GM23338 (cell line): ENCODE measurements at regions not wholly inside any gene's neighbourhood (a gene's known extent, or its start where the extent isn't known, plus 50 kb on each side); places are given as distances from the start of the nearest gene placed in this dataset.

Experiments used
- ATAC-seq: fragments of 200-7000 bp; cut with Tn5 transposase; 3 replicates; pipeline ENCODE4 v1.9.1; 2020
- DNase-seq: peaks from one replicate; pipeline ENCODE4 v3.0.0-alpha.2; 2015; ENCODE audit warnings: low spot score
- H2AFZ ChIP-seq: fragments of 200-600 bp; sonication (generic); 2 replicates; pipeline ENCODE4 v1.8.0; 2016; ENCODE audit warnings: antibody characterized with exemption, mild to moderate bottlenecking, moderate library complexity
- H3F3A ChIP-seq: fragments of 200-600 bp; sonication (generic); replicated peaks from 2 replicates; pipeline ENCODE4 v1.8.0; 2017; ENCODE audit warnings: antibody characterized with exemption, mixed run types, low read depth
- H3K27ac ChIP-seq: fragments of 200-600 bp; sonication (generic); 2 replicates; pipeline ENCODE4 v1.6.1; 2016; ENCODE audit warnings: low read depth
- H3K27me3 ChIP-seq: fragments of 200-600 bp; sonication (generic); 2 replicates; pipeline ENCODE4 v1.8.0; 2016; ENCODE audit warnings: mild to moderate bottlenecking, mixed run types, moderate library complexity; ENCODE audit not compliant: insufficient read depth
- H3K36me3 ChIP-seq: fragments of 200-600 bp; sonication (generic); 2 replicates; pipeline ENCODE4 v1.8.0; 2016; ENCODE audit warnings: mild to moderate bottlenecking; ENCODE audit not compliant: insufficient read depth
- H3K4me1 ChIP-seq: fragments of 200-600 bp; sonication (generic); 2 replicates; pipeline ENCODE4 v1.8.0; 2016; ENCODE audit warnings: mild to moderate bottlenecking, moderate library complexity; ENCODE audit not compliant: insufficient read depth
- H3K4me2 ChIP-seq: fragments of 200-600 bp; sonication (generic); 2 replicates; pipeline ENCODE4 v1.7.1; 2017; ENCODE audit warnings: mixed run types
- H3K4me3 ChIP-seq: fragments of 200-600 bp; sonication (generic); 2 replicates; pipeline ENCODE4 v1.6.1; 2016; ENCODE audit warnings: mixed run types
- H3K79me2 ChIP-seq: fragments of 200-600 bp; sonication (generic); replicated peaks from 2 replicates; pipeline ENCODE4 v1.8.0; 2017; ENCODE audit warnings: mild to moderate bottlenecking; ENCODE audit not compliant: insufficient read depth
- H3K9me2 ChIP-seq: fragments of 200-600 bp; sonication (generic); 2 replicates; pipeline ENCODE4 v1.8.0; 2017; ENCODE audit not compliant: insufficient read depth
- H4K20me1 ChIP-seq: fragments of 200-600 bp; sonication (generic); replicated peaks from 2 replicates; pipeline ENCODE4 v1.8.0; 2017; ENCODE audit warnings: mild to moderate bottlenecking; ENCODE audit not compliant: insufficient read depth
- H3K27ac Mint-ChIP-seq: 2 replicates; pipeline ENCODE4 v1.8.0; 2020; ENCODE audit warnings: inconsistent platforms, mild to moderate bottlenecking, moderate library complexity, mixed read lengths
- H3K27me3 Mint-ChIP-seq: 3 replicates; pipeline ENCODE4 v1.8.0; 2022; ENCODE audit warnings: low read depth, mild to moderate bottlenecking, moderate library complexity, mixed read lengths, inconsistent platforms; ENCODE audit not compliant: insufficient read depth, poor library complexity
- H3K36me3 Mint-ChIP-seq: 3 replicates; pipeline ENCODE4 v1.8.0; 2021; ENCODE audit warnings: low read depth, mild to moderate bottlenecking, inconsistent platforms, moderate library complexity, mixed read lengths
- H3K4me1 Mint-ChIP-seq: 3 replicates; pipeline ENCODE4 v1.8.0; 2020; ENCODE audit warnings: mild to moderate bottlenecking, inconsistent platforms, mixed read lengths
- H3K4me3 Mint-ChIP-seq: 3 replicates; pipeline ENCODE4 v1.8.0; 2021; ENCODE audit warnings: moderate library complexity, mild to moderate bottlenecking, inconsistent platforms, mixed read lengths
- H3K9me3 Mint-ChIP-seq: 3 replicates; pipeline ENCODE4 v1.8.0; 2020; ENCODE audit warnings: moderate library complexity, mild to moderate bottlenecking, inconsistent platforms, mixed read lengths
- EZH2 ChIP-seq: fragments of 200-600 bp; sonication (generic); IDR thresholded peaks from one replicate; pipeline ENCODE4 v1.8.0; 2017; ENCODE audit warnings: antibody characterized with exemption, mild to moderate bottlenecking, low read depth; ENCODE audit not compliant: unreplicated experiment
- EZH2phosphoT487 ChIP-seq: fragments of 200-600 bp; sonication (generic); IDR thresholded peaks from one replicate; pipeline ENCODE4 v1.8.1; 2018; ENCODE audit warnings: antibody characterized with exemption; ENCODE audit not compliant: unreplicated experiment
- NANOG ChIP-seq: IDR thresholded peaks from 2 replicates; pipeline ENCODE4 v1.6.1; 2016; ENCODE audit warnings: antibody characterized with exemption, borderline replicate concordance
- REST ChIP-seq: IDR thresholded peaks from one replicate; pipeline ENCODE4 v1.6.1; 2018; ENCODE audit warnings: antibody characterized with exemption; ENCODE audit not compliant: unreplicated experiment
- STAT1 ChIP-seq: IDR thresholded peaks from one replicate; pipeline ENCODE4 v1.6.1; 2016; ENCODE audit warnings: antibody characterized with exemption; ENCODE audit not compliant: unreplicated experiment
- ZNF331 ChIP-seq: fragments of 250-450 bp; sonication (Bioruptor Pico); IDR thresholded peaks from 2 replicates; pipeline ENCODE4 v1.5.0; 2020; ENCODE audit warnings: low read depth, mild to moderate bottlenecking, moderate library complexity
- ZNF462 ChIP-seq: fragments of 250-450 bp; sonication (Bioruptor Pico); IDR thresholded peaks from 2 replicates; pipeline ENCODE4 v1.5.0; 2020; ENCODE audit warnings: mild to moderate bottlenecking, moderate library complexity
- TF ChIP-seq, protein P1 (sequence below): IDR thresholded peaks from 2 replicates; pipeline ENCODE4 v1.6.1; 2016; ENCODE audit warnings: antibody characterized with exemption

GRCh38 chr3:22040150-22040549 is 289.1 kb upstream of the ZNF385D start:
- Histone ChIP-seq H3K36me3 (no peaks in the 10 kb centered on the region), H3K27me3 (no peaks in the 10 kb centered on the region), H3F3A (no peaks in the 10 kb centered on the region), H3K79me2 (no peaks in the 10 kb centered on the region), H3K9me2 (no peaks in the 10 kb centered on the region), H3K4me1 (peaks cover 2% of the 10 kb centered on the region; the same call in 1 of the 2 replicates), H3K27ac (no peak overlapping the region), H3K4me3 (no peak overlapping the region), H4K20me1 (no peaks in the 10 kb centered on the region), H3K4me2 (no peak overlapping the region), H2AFZ (no peak overlapping the region)
- Mint-ChIP-seq H3K9me3 (no peaks in the 10 kb centered on the region), H3K27ac (no peak overlapping the region), H3K27me3 (no peaks in the 10 kb centered on the region), H3K36me3 (no peaks in the 10 kb centered on the region), H3K4me1 (peaks cover 5% of the 10 kb centered on the region; the same call in 2 of the 3 replicates), H3K4me3 (no peak overlapping the region)
- no peak for DNase-seq
- no peak for ATAC-seq
- TF ChIP-seq ZNF462 (no peak), NANOG (no peak), STAT1 (no peak), ZNF331 (CRISPR knock-in tag) (no peak), EZH2phosphoT487 (no peak), EZH2 (no peak), REST (no peak)
- TF ChIP-seq, protein P1, sequence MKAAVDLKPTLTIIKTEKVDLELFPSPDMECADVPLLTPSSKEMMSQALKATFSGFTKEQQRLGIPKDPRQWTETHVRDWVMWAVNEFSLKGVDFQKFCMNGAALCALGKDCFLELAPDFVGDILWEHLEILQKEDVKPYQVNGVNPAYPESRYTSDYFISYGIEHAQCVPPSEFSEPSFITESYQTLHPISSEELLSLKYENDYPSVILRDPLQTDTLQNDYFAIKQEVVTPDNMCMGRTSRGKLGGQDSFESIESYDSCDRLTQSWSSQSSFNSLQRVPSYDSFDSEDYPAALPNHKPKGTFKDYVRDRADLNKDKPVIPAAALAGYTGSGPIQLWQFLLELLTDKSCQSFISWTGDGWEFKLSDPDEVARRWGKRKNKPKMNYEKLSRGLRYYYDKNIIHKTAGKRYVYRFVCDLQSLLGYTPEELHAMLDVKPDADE: no peak
